ENCODE measurements at regions not wholly inside any gene's neighbourhood (a gene's known extent, or its start where the extent isn't known, plus 50 kb on each side); places are given as distances from the start of the nearest gene placed in this dataset.
"Not testable (repeated sequence)": the region's sequence is repeated elsewhere in the genome, so short reads cannot be mapped to it uniquely, and the experiment has no call there.

DNA sequence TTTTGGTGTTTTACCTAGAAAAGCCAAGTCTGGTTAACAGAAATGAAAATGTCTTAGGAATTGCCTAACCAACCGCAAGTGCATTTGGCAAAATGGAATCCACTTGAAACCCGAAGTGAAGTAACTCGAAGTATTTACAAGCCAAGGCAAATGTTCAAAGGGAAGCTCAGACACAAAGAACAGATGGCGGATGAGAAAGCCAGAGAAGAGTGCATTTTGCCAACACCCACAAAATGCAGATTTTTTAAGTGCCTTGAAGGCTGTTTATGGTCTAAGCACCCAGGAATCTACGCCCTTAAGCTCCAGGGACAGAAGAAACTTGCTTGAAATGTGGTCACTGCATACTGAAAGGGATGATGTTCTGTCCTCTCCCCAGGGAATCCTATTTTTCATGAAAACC lies 70.0 kb upstream of the TBXT start:
- DNase-seq = no peak
- no peak overlapping the region for H3K27ac ChIP-seq

DNA sequence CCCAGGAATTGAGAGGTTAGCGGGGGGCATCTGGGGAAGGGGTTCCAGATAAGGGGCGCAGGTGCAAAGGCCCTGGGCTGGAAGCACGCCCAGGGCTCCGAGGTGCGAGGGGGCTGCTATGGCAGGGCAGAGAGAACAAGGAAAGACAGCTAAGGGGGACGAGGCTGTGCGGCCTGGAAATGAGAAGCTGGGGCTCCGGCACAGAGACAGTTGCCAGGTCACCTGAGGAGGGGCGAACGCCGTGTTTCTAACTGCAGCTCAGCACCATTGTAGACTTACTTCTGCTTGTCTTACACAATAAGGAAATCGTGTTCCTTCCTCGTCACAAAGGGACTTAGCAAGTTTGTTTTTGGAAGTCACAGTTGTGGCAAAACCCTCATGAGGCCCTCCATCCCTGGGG lies 68.9 kb upstream of the TBXT start:
- no peak overlapping the region for H3K27ac ChIP-seq
- peaks cover 0 to 15% of the 10 kb centered on the region in 2 donors for H3K27me3 ChIP-seq
- H3K4me3 ChIP-seq = no peak overlapping the region
- H3K36me3 ChIP-seq = no peaks in the 10 kb centered on the region
- no peaks in the 10 kb centered on the region for H3K4me1 ChIP-seq
- intact Hi-C loops (cut with DNase I; ENCODE audit: low total_unique reads) = no loop called here
- no peak for DNase-seq
- H3K9me3 ChIP-seq = no peaks in the 10 kb centered on the region
- TF ChIP-seq, protein P1, sequence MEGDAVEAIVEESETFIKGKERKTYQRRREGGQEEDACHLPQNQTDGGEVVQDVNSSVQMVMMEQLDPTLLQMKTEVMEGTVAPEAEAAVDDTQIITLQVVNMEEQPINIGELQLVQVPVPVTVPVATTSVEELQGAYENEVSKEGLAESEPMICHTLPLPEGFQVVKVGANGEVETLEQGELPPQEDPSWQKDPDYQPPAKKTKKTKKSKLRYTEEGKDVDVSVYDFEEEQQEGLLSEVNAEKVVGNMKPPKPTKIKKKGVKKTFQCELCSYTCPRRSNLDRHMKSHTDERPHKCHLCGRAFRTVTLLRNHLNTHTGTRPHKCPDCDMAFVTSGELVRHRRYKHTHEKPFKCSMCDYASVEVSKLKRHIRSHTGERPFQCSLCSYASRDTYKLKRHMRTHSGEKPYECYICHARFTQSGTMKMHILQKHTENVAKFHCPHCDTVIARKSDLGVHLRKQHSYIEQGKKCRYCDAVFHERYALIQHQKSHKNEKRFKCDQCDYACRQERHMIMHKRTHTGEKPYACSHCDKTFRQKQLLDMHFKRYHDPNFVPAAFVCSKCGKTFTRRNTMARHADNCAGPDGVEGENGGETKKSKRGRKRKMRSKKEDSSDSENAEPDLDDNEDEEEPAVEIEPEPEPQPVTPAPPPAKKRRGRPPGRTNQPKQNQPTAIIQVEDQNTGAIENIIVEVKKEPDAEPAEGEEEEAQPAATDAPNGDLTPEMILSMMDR (IDR thresholded peaks at IDR 0.05) = no peak

More for the DNA sequence above, 70.0 kb upstream of the TBXT start:
- Histone ChIP-seq H3K9me3 (no peaks in the 10 kb centered on the region), H3K4me1 (no peaks in the 10 kb centered on the region), H3K4me3 (no peak overlapping the region), H3K36me3 (no peaks in the 10 kb centered on the region), H3K27me3 (peaks cover 0 to 23% of the 10 kb centered on the region in 2 donors)
- intact Hi-C loops (cut with DNase I; ENCODE audit: low total_unique reads) = no loop called here
- TF ChIP-seq, protein P1 (IDR thresholded peaks at IDR 0.05) = no peak

DNA sequence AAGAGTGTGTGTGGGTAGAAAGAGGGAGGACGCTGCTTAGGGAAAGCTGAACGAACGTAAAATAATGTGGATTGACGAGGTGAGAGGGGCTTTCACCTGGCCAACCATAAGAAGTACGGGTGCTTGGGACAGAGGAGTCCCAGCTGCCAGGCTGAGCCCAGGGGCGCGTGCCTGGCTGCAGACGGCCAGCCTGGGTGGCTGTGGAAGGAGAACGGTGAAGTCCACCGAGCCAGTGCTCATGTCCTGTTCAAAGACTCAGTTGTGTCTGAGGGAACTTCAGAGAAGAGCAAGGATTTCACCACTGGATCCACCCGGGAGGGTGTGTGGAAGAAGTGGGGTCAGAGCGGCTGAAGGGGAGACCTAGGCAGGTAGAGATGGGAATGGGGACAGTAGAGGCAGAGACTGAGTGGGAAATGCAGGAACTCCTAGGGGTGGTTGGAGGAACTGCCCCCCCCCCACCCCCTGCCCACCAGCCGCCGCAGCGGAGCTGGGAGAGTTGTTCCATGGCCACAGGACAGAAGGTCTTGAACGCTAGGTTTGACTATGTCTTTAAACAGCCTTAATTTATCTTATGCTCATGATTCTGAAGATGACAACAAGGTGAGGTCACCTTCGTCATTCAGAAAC lies 68.1 kb upstream of the TBXT start:
- no peaks in the 10 kb centered on the region for H3K9me3 ChIP-seq
- no peak overlapping the region for H3K27ac ChIP-seq
- no peak for DNase-seq
- no peaks in the 10 kb centered on the region for H3K4me1 ChIP-seq
- TF ChIP-seq, protein P1 (IDR thresholded peaks at IDR 0.05) = no peak
- no peak overlapping the region for H3K4me3 ChIP-seq
- H3K36me3 ChIP-seq = no peaks in the 10 kb centered on the region
- peaks cover 0 to 15% of the 10 kb centered on the region in 2 donors for H3K27me3 ChIP-seq
- intact Hi-C loops (cut with DNase I; ENCODE audit: low total_unique reads) = no loop called here

DNA sequence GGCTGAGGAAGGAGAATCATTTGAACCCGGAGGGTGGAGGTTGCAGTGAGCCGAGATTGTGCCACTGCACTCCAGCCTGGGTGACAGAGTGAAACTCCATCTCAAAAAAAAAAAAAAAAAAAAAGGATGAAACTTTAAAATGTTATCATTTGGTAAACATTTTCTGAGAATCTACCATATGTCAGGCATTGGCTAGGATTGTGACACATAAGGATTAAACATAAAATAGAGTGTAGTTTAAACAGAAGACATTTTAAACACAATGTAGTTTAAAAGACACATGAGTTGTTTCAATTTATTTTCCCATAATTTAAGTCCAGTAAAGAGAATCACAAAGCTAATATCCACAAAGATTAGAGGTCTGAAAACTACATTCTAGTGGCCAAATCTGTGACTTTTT lies 63.5 kb upstream of the TBXT start:
- H3K27ac ChIP-seq; H3K4me3 ChIP-seq; H3K36me3 ChIP-seq; DNase-seq; intact Hi-C loops (cut with DNase I; ENCODE audit: low total_unique reads); H3K4me1 ChIP-seq; H3K9me3 ChIP-seq: not testable (repeated sequence)
- H3K27me3 ChIP-seq = peaks cover 0 to 19% of the 10 kb centered on the region in 2 donors

DNA sequence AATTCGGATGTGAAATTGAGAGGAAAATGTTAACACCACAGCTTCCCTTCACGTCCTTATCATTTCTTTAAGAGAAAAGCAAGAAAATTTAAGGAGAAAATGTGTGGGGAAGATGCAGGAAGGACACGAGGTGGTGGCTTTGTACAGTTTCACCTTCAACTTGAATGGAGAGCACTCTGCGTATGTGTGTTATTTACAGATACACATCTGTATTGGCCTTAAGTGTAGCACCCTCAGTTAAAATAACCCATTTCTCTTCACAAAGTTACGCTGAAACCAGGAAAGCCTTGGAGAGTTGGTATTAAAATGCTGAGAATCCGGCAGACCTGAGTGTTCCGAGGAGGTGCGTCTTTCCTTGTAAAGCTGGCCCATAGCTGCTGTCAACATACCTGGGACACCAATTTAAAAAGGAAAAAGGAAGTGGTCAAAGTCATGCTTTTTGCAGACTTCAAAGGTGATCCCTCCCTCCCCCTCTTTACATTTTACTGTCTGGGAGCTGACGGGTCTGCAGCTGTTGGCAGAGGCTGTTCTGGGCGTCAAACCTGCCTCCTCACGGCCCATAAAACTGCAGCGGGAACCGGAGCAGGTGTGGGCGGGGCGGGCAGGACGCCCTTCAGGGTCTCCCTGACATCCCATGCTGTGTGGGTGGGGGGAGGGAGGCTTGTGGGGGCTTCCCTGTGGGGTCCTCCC lies 61.3 kb upstream of the TBXT start:
- Histone ChIP-seq H3K4me1 (no peaks in the 10 kb centered on the region), H3K27ac (no peak overlapping the region), H3K36me3 (no peaks in the 10 kb centered on the region), H3K9me3 (no peaks in the 10 kb centered on the region), H3K4me3 (no peak overlapping the region), H3K27me3 (peaks cover 0 to 12% of the 10 kb centered on the region in 2 donors)
- intact Hi-C loops (cut with DNase I; ENCODE audit: low total_unique reads) = no loop called here
- TF ChIP-seq, protein P1 (IDR thresholded peaks at IDR 0.05) = no peak
- DNase-seq = no peak

DNA sequence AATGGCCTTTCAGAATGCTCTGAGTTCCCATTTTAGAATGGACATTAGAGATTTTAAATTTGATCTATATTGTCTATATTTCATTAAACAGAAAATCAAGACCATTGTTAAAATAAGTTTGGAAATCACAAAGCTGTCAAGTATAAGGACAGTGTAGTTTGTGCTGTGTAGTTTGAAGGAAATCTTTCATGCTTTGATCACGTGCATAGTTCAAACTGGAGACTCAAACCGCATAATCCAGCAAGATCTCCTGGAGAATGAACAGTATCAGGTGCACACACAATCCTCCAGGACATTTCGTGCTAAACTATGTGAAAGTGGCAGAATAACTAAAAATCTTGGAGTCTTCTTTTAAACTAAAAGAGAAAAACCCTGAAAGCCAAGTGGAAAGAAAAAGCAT lies 60.8 kb upstream of the TBXT start:
- Histone ChIP-seq H3K27ac (no peak overlapping the region), H3K27me3 (peaks cover 0 to 17% of the 10 kb centered on the region in 2 donors), H3K9me3 (no peaks in the 10 kb centered on the region), H3K36me3 (no peaks in the 10 kb centered on the region), H3K4me1 (no peaks in the 10 kb centered on the region), H3K4me3 (no peak overlapping the region)
- intact Hi-C loops (cut with DNase I; ENCODE audit: low total_unique reads) = no loop called here
- DNase-seq = no peak
- TF ChIP-seq, protein P1 (IDR thresholded peaks at IDR 0.05) = no peak

Measured in tibial artery (tissue), 4 donors.